ENCODE measurements at regions not wholly inside any gene's neighbourhood (a gene's known extent, or its start where the extent isn't known, plus 50 kb on each side); places are given as distances from the start of the nearest gene placed in this dataset.

DNA sequence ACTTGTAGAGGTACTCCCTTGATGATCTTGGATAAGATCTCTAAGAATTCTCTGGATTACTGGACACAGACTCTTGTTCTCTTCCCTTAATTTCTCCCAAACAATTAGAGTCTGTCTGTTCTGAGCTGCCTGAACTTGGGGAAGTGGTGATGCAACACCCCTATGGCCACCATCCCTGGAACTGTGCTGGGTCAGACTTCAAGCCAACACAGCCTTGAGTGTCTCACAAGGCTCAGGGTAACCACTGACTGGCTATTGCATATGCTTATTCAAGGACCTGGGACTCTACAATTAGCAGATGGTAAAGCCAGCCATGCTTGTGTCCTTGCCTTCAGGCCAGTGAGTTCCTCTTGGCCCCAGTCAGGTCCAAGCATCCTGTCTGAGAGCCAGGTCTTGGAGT lies 504.5 kb downstream of the MAN2A1 start:
- no peak overlapping the region for H2BK15ac ChIP-seq (ENCODE audit: low read depth, low read length)
- POLR2A ChIA-PET (ENCODE audit: unreplicated experiment) = no interaction called here
- ATAC-seq (ENCODE audit: low read depth) = no peak
- no peak overlapping the region for H2BK120ac ChIP-seq (ENCODE audit: low read depth, low read length)
- no peak overlapping the region for H3K23ac ChIP-seq (ENCODE audit: low read depth, low read length)
- no peaks in the 10 kb centered on the region for H4K20me1 ChIP-seq (ENCODE audit: insufficient read depth, low read length)
- H2AK9ac ChIP-seq (replicated peaks; ENCODE audit: low read depth, low read length, poor library complexity) = no peak overlapping the region
- H3K18ac ChIP-seq (ENCODE audit: low read depth, low read length) = no peak overlapping the region
- no peak overlapping the region for H3K4ac ChIP-seq (ENCODE audit: low read depth, low read length)
- H3K9ac ChIP-seq (ENCODE audit: low read depth, low read length) = no peak overlapping the region
- H3K4me2 ChIP-seq (ENCODE audit: low read depth, low read length) = no peak overlapping the region
- H2AK5ac ChIP-seq (ENCODE audit: low read depth, low read length) = no peak overlapping the region
- no peak overlapping the region for H3K4me3 ChIP-seq (ENCODE audit: insufficient read depth, low read depth, low read length)
- no peak overlapping the region for H3K14ac ChIP-seq (replicated peaks; ENCODE audit: low read depth, low read length)
- in situ Hi-C loops (cut with MboI; ENCODE audit: low sequenced_read_pairs) = no loop called here
- no peak overlapping the region for H4K5ac ChIP-seq (ENCODE audit: low read depth, low read length)
- dilution Hi-C loops (cut with HindIII; ENCODE audit: low sequenced_read_pairs, unreplicated experiment) = no loop called here
- DNase-seq = no peak
- no peak overlapping the region for H4K8ac ChIP-seq (ENCODE audit: low read depth in 2 of 2, low read length in 2 of 2)
- TF ChIP-seq MXI1 (IDR thresholded peaks at IDR 0.05; ENCODE audit: borderline replicate concordance, low read depth, low read length) (no peak), RFX5 (IDR thresholded peaks at IDR 0.05; ENCODE audit: low read depth, low read length) (no peak), CEBPB (IDR thresholded peaks at IDR 0.05; ENCODE audit: low read depth, low read length) (no peak)
- CTCF ChIA-PET = no interaction called here
- no peaks in the 10 kb centered on the region for H3K9me1 ChIP-seq (ENCODE audit: insufficient read depth, low read length)
- BruUV-seq (replicated peaks) = no TSS peak
- no peak overlapping the region for H2AFZ ChIP-seq (replicated peaks; ENCODE audit: low read length, poor library complexity)
- H4K91ac ChIP-seq (ENCODE audit: insufficient read depth, low read depth, low read length) = no peak overlapping the region
- no peak overlapping the region for H2BK5ac ChIP-seq (ENCODE audit: low read depth, low read length, poor library complexity, severe bottlenecking)
- H3K27me3 ChIP-seq (ENCODE audit: control insufficient read depth, insufficient read depth, low read length) = no peaks in the 10 kb centered on the region
- H3K56ac ChIP-seq (ENCODE audit: extremely low read depth, insufficient read depth, low read length) = no peak overlapping the region
- H3K9me3 ChIP-seq (ENCODE audit: control insufficient read depth, insufficient read depth, low read length) = peaks cover 11% of the 10 kb centered on the region
- intact Hi-C loops (cut with micrococcal nuclease) = no loop called here
- H3K4me1 ChIP-seq (ENCODE audit: control insufficient read depth, insufficient read depth, low read length) = no peaks in the 10 kb centered on the region
- no peak overlapping the region for H3K27ac ChIP-seq (ENCODE audit: insufficient read depth, low read length)
- no peaks in the 10 kb centered on the region for H3K79me1 ChIP-seq (ENCODE audit: low read depth in 1 of 2, low read length in 2 of 2)
- no peak overlapping the region for H2BK20ac ChIP-seq (ENCODE audit: low read depth, low read length)
- H3K36me3 ChIP-seq (ENCODE audit: control insufficient read depth, insufficient read depth, low read length) = no peaks in the 10 kb centered on the region

All from IMR-90 (cell line).